IMR-90 (cell line): ENCODE measurements at regions not wholly inside any gene's neighbourhood (a gene's known extent, or its start where the extent isn't known, plus 50 kb on each side); places are given as distances from the start of the nearest gene placed in this dataset.

Experiments
- ATAC-seq: fragments of 200-7000 bp; cut with Tn5 transposase; 2 replicates; pipeline ENCODE4 v1.9.1; 2020; ENCODE audit warnings: low read depth, mild to moderate bottlenecking, moderate library complexity
- BruUV-seq: library from RNA; stranded (reverse); fragments of 400-500 nt; replicated peaks from 2 replicates; lab custom pipeline; 2021; lab: Mats Ljungman, UMichigan
- CTCF ChIA-PET: fragments of 300-600 bp; formaldehyde crosslinking; extraction: SDS; loops from one replicate; lab custom pipeline; 2021; ENCODE audit warnings: antibody characterized with exemption; lab: Yijun Ruan, JAX
- POLR2A ChIA-PET: fragments of 300-600 bp; sonication (Branson Sonifier 250); formaldehyde crosslinking; loops from one replicate; lab custom pipeline; 2022; ENCODE audit warnings: antibody characterized with exemption; ENCODE audit not compliant: unreplicated experiment; lab: Charles Lee
- DNase-seq: peaks from one replicate; pipeline ENCODE4 v3.0.0; 2013
- H2AFZ ChIP-seq: replicated peaks from 2 replicates; pipeline ENCODE3; 2013; ENCODE audit warnings: low read length, mild to moderate bottlenecking; ENCODE audit not compliant: poor library complexity
- H2AK5ac ChIP-seq: 2 replicates; pipeline ENCODE4 v1.6.1; 2013; ENCODE audit warnings: low read depth, low read length, inconsistent platforms
- H2AK9ac ChIP-seq: replicated peaks from 2 replicates; pipeline ENCODE3; 2013; ENCODE audit warnings: mild to moderate bottlenecking, low read depth, low read length, moderate library complexity; ENCODE audit not compliant: poor library complexity
- H2BK120ac ChIP-seq: 2 replicates; pipeline ENCODE4 v1.6.1; 2013; ENCODE audit warnings: low read depth, low read length, inconsistent platforms
- H2BK15ac ChIP-seq: 3 replicates; pipeline ENCODE4 v1.6.1; 2013; ENCODE audit warnings: low read depth, low read length, inconsistent platforms
- H2BK20ac ChIP-seq: 2 replicates; pipeline ENCODE4 v1.6.1; 2013; ENCODE audit warnings: low read depth, mild to moderate bottlenecking, inconsistent platforms, low read length, moderate library complexity
- H2BK5ac ChIP-seq: 2 replicates; pipeline ENCODE4 v1.6.1; 2013; ENCODE audit warnings: mild to moderate bottlenecking, low read depth, low read length, inconsistent platforms; ENCODE audit not compliant: poor library complexity, severe bottlenecking
- H3K14ac ChIP-seq: replicated peaks from 2 replicates; pipeline ENCODE4 v1.6.1; 2013; ENCODE audit warnings: low read depth, low read length, inconsistent platforms
- H3K18ac ChIP-seq: 2 replicates; pipeline ENCODE4 v1.6.1; 2013; ENCODE audit warnings: low read depth, low read length, control low read depth
- H3K23ac ChIP-seq: 2 replicates; pipeline ENCODE4 v1.6.1; 2013; ENCODE audit warnings: low read depth, low read length, inconsistent platforms
- H3K27ac ChIP-seq: 2 replicates; pipeline ENCODE4 v1.5.1; 2013; ENCODE audit warnings: mild to moderate bottlenecking, control low read depth, low read length; ENCODE audit not compliant: insufficient read depth
- H3K27me3 ChIP-seq: 2 replicates; pipeline ENCODE4 v1.6.1; 2013; ENCODE audit warnings: low read length; ENCODE audit not compliant: control insufficient read depth, insufficient read depth
- H3K36me3 ChIP-seq: 2 replicates; pipeline ENCODE4 v1.6.1; 2013; ENCODE audit warnings: low read length, mixed read lengths; ENCODE audit not compliant: control insufficient read depth, insufficient read depth
- H3K4ac ChIP-seq: 2 replicates; pipeline ENCODE4 v1.6.1; 2013; ENCODE audit warnings: low read depth, low read length, inconsistent platforms
- H3K4me1 ChIP-seq: 2 replicates; pipeline ENCODE4 v1.6.1; 2013; ENCODE audit warnings: low read length, mixed read lengths; ENCODE audit not compliant: control insufficient read depth, insufficient read depth
- H3K4me2 ChIP-seq: 2 replicates; pipeline ENCODE4 v1.6.1; 2013; ENCODE audit warnings: low read depth, mild to moderate bottlenecking, control low read depth, low read length, moderate library complexity
- H3K4me3 ChIP-seq: 2 replicates; pipeline ENCODE4 v1.5.1; 2013; ENCODE audit warnings: low read depth, mild to moderate bottlenecking, control low read depth, low read length, moderate library complexity; ENCODE audit not compliant: insufficient read depth
- H3K56ac ChIP-seq: 2 replicates; pipeline ENCODE4 v1.6.1; 2013; ENCODE audit warnings: low read length, inconsistent platforms; ENCODE audit not compliant: insufficient read depth; ENCODE audit errors: extremely low read depth
- H3K79me1 ChIP-seq, 2 experiments: 2 replicates each; pipeline ENCODE4 v1.6.1; 2013; ENCODE audit warnings: low read length in 2 of 2, inconsistent platforms in 1 of 2, low read depth in 1 of 2
- H3K9ac ChIP-seq: 2 replicates; pipeline ENCODE4 v1.6.1; 2013; ENCODE audit warnings: low read depth, low read length, control low read depth
- H3K9me1 ChIP-seq: 2 replicates; pipeline ENCODE4 v1.6.1; 2013; ENCODE audit warnings: low read length, inconsistent platforms; ENCODE audit not compliant: insufficient read depth
- H3K9me3 ChIP-seq: 2 replicates; pipeline ENCODE4 v1.6.1; 2013; ENCODE audit warnings: low read length; ENCODE audit not compliant: control insufficient read depth, insufficient read depth
- H4K20me1 ChIP-seq: 2 replicates; pipeline ENCODE4 v1.6.1; 2013; ENCODE audit warnings: low read length, inconsistent platforms; ENCODE audit not compliant: insufficient read depth
- H4K5ac ChIP-seq: 2 replicates; pipeline ENCODE4 v1.6.1; 2013; ENCODE audit warnings: mild to moderate bottlenecking, low read depth, low read length, control low read depth
- H4K8ac ChIP-seq, 2 experiments: 2 replicates each; pipeline ENCODE4 v1.6.1; 2013; ENCODE audit warnings: low read depth in 2 of 2, low read length in 2 of 2, control low read depth in 1 of 2, inconsistent platforms in 1 of 2
- H4K91ac ChIP-seq: 2 replicates; pipeline ENCODE4 v1.6.1; 2013; ENCODE audit warnings: low read depth, low read length, inconsistent platforms; ENCODE audit not compliant: insufficient read depth
- BHLHE40 ChIP-seq: fragments of 150-350 bp; IDR thresholded peaks from 2 replicates; pipeline ENCODE4 v1.6.1; 2016; ENCODE audit warnings: mild to moderate bottlenecking, low read depth, low read length
- CEBPB ChIP-seq: IDR thresholded peaks from 2 replicates; pipeline ENCODE4 v1.6.1; 2012; ENCODE audit warnings: low read depth, low read length, improper control_type of control experiment
- CHD1 ChIP-seq: IDR thresholded peaks from 2 replicates; pipeline ENCODE4 v1.6.1; 2012; ENCODE audit warnings: low read depth, low read length, improper control_type of control experiment
- CTCF ChIP-seq: conservative IDR thresholded peaks from 2 replicates; pipeline ENCODE4 v1.5.1; 2012; ENCODE audit warnings: mild to moderate bottlenecking, low read depth, low read length, improper control_type of control experiment
- ELK1 ChIP-seq: fragments of 150-350 bp; IDR thresholded peaks from 2 replicates; pipeline ENCODE4 v1.6.1; 2016; ENCODE audit warnings: low read depth, mild to moderate bottlenecking, low read length, moderate library complexity, borderline replicate concordance
- FOS ChIP-seq: fragments of 150-350 bp; IDR thresholded peaks from 2 replicates; pipeline ENCODE4 v1.6.1; 2016; ENCODE audit warnings: low read depth, low read length
- MAFK ChIP-seq: IDR thresholded peaks from 2 replicates; pipeline ENCODE4 v1.6.1; 2012; ENCODE audit warnings: low read depth, low read length, improper control_type of control experiment
- MAZ ChIP-seq: IDR thresholded peaks from 2 replicates; pipeline ENCODE4 v1.6.1; 2012; ENCODE audit warnings: low read depth, mild to moderate bottlenecking, low read length, improper control_type of control experiment, moderate library complexity, borderline replicate concordance
- MXI1 ChIP-seq: IDR thresholded peaks from 2 replicates; pipeline ENCODE4 v1.6.1; 2012; ENCODE audit warnings: low read depth, mild to moderate bottlenecking, low read length, moderate library complexity, borderline replicate concordance
- POLR2A ChIP-seq: IDR thresholded peaks from 2 replicates; pipeline ENCODE4 v1.6.1; 2012; ENCODE audit warnings: mild to moderate bottlenecking, low read depth, low read length
- RAD21 ChIP-seq: IDR thresholded peaks from 2 replicates; pipeline ENCODE4 v1.6.1; 2012; ENCODE audit warnings: low read length, improper control_type of control experiment
- RCOR1 ChIP-seq: IDR thresholded peaks from 2 replicates; pipeline ENCODE4 v1.6.1; 2012; ENCODE audit warnings: mild to moderate bottlenecking, low read length, improper control_type of control experiment; ENCODE audit not compliant: insufficient replicate concordance
- RFX5 ChIP-seq: IDR thresholded peaks from 2 replicates; pipeline ENCODE4 v1.8.0; 2012; ENCODE audit warnings: low read depth, mild to moderate bottlenecking, low read length, moderate library complexity
- SMC3 ChIP-seq: fragments of 150-350 bp; IDR thresholded peaks from 2 replicates; pipeline ENCODE4 v1.6.1; 2016; ENCODE audit warnings: low read depth, mild to moderate bottlenecking, antibody characterized with exemption, low read length, moderate library complexity
- USF2 ChIP-seq: fragments of 150-350 bp; IDR thresholded peaks from 2 replicates; pipeline ENCODE4 v1.6.1; 2017; ENCODE audit warnings: mild to moderate bottlenecking, antibody characterized with exemption, low read length, low read depth
- WGBS, 2 experiments: methylation state at CpG; one replicate each; pipeline versions ENCODE4 v1.1.5 to v1.1.7; 2013; ENCODE audit warnings: missing lambda C conversion rate in 2 of 2; ENCODE audit not compliant: insufficient read length in 1 of 2; ENCODE audit errors: extremely low coverage in 2 of 2; 5-methylcytosine and 5-hydroxymethylcytosine counted together
- dilution Hi-C: fragments of 300-500 bp; cut with HindIII; formaldehyde crosslinking; loops from one replicate; pipeline ENCODE4 v1.14.3; 2018; ENCODE audit warnings: low sequenced_read_pairs; ENCODE audit not compliant: unreplicated experiment
- in situ Hi-C: fragments of 300-500 bp; cut with MboI; formaldehyde crosslinking; loops from 3 replicates; pipeline ENCODE4 v1.14.3; 2019; ENCODE audit warnings: low sequenced_read_pairs, inconsistent platforms, mixed read lengths
- intact Hi-C: fragments of 100-400 bp; cut with micrococcal nuclease; formaldehyde crosslinking; loops from 2 replicates; pipeline ENCODE4 v1.10.0; 2022

- no peaks in the 10 kb centered on the region for H3K36me3 ChIP-seq
- POLR2A ChIA-PET: no interaction called here
- DNase-seq (no peak), ATAC-seq (no peak)
- dilution Hi-C loops (no loop called here), in situ Hi-C loops (no loop called here), intact Hi-C loops (loop anchor here (5.0 kb wide), 1 partner anchor 160 kb away; no protein-coding TSS in a partner anchor)
- no peak overlapping the region for H3K4ac ChIP-seq
- CTCF ChIA-PET: no interaction called here
- no peak overlapping the region for H3K27ac ChIP-seq
- H3K18ac ChIP-seq: no peak overlapping the region
- no peak overlapping the region for H2BK5ac ChIP-seq
- H4K91ac ChIP-seq: no peak overlapping the region
- BruUV-seq: no TSS peak
- H2AK5ac ChIP-seq: no peak overlapping the region
- H3K79me1 ChIP-seq: no peaks in the 10 kb centered on the region
- no peak overlapping the region for H4K8ac ChIP-seq
- no peaks in the 10 kb centered on the region for H4K20me1 ChIP-seq
- no peaks in the 10 kb centered on the region for H3K4me1 ChIP-seq
- peaks cover 11% of the 10 kb centered on the region for H3K27me3 ChIP-seq
- no peak overlapping the region for H2BK15ac ChIP-seq
- no peak overlapping the region for H3K56ac ChIP-seq
- H3K9me1 ChIP-seq: no peaks in the 10 kb centered on the region
- no peak overlapping the region for H3K14ac ChIP-seq
- TF ChIP-seq ELK1: no peak
- TF ChIP-seq RCOR1: no peak
- TF ChIP-seq SMC3: no peak
- no peak for TF ChIP-seq RAD21
- no peak for TF ChIP-seq CTCF
- no peak for TF ChIP-seq BHLHE40
- TF ChIP-seq FOS: no peak
- TF ChIP-seq RFX5: no peak
- no peak for TF ChIP-seq MAFK
- TF ChIP-seq MXI1: no peak
- TF ChIP-seq CEBPB: no peak
- TF ChIP-seq MAZ: no peak
- TF ChIP-seq CHD1: no peak
- TF ChIP-seq POLR2A: no peak
- TF ChIP-seq USF2: no peak
- no peak overlapping the region for H2AK9ac ChIP-seq
- H3K23ac ChIP-seq: no peak overlapping the region
- H3K4me3 ChIP-seq: no peak overlapping the region
- H4K5ac ChIP-seq: no peak overlapping the region
- no peak overlapping the region for H2AFZ ChIP-seq
- no peaks in the 10 kb centered on the region for H3K9me3 ChIP-seq
- H2BK120ac ChIP-seq: no peak overlapping the region
- WGBS, 2 experiments: no CpG with 5 or more reads among the region's 3 CpGs
- H3K4me2 ChIP-seq: no peak overlapping the region
- H3K9ac ChIP-seq: no peak overlapping the region
- H2BK20ac ChIP-seq: no peak overlapping the region
These were observed 268.5 kb downstream of the ENC1 start for GRCh38 chr5:74372051-74372450.
